GM12874 (cell line): ENCODE measurements at regions not wholly inside any gene's neighbourhood (a gene's known extent, or its start where the extent isn't known, plus 50 kb on each side); places are given as distances from the start of the nearest gene placed in this dataset.

ENCODE experiments used
- CTCF ChIP-seq: IDR thresholded peaks from 2 replicates; pipeline ENCODE4 v1.5.1; 2011; ENCODE audit warnings: low read depth, mild to moderate bottlenecking, control low read depth, low read length, moderate library complexity; ENCODE audit not compliant: insufficient read depth

- TF ChIP-seq CTCF: no peak
Observed at GRCh38 chr4:91916219-91916618, 387.5 kb upstream of the GRID2 start.

- no peak for TF ChIP-seq CTCF
Observed at GRCh38 chr4:91924625-91925024, 379.1 kb upstream of the GRID2 start.

- TF ChIP-seq CTCF: no peak
Observed at GRCh38 chr4:91935217-91935616, 368.5 kb upstream of the GRID2 start.

GRCh38 chr4:91936311-91936710 lies 367.5 kb upstream of the GRID2 start:
- TF ChIP-seq CTCF: no peak

- TF ChIP-seq CTCF: no peak
Observed at GRCh38 chr4:91957963-91958362, 345.8 kb upstream of the GRID2 start.

- no peak for TF ChIP-seq CTCF
Observed at GRCh38 chr4:91958596-91958995, 345.2 kb upstream of the GRID2 start.

GRCh38 chr4:91961504-91961903 lies 342.3 kb upstream of the GRID2 start:
- no peak for TF ChIP-seq CTCF

- no peak for TF ChIP-seq CTCF
Observed at GRCh38 chr4:91963486-91963885, 340.3 kb upstream of the GRID2 start.
